SK-N-SH (cell line): ENCODE measurements at regions not wholly inside any gene's neighbourhood (a gene's known extent, or its start where the extent isn't known, plus 50 kb on each side); places are given as distances from the start of the nearest gene placed in this dataset.

Experiments used
- CHD2 ChIP-seq: fragments of 150-350 bp; IDR thresholded peaks from 2 replicates; pipeline ENCODE4 v1.6.1; 2018; ENCODE audit warnings: low read length; ENCODE audit not compliant: partially characterized antibody
- CTCF ChIP-seq: fragments of 200-600 bp; sonication (generic); IDR thresholded peaks from 2 replicates; pipeline ENCODE4 v1.6.1; 2017; ENCODE audit warnings: antibody characterized with exemption, mild to moderate bottlenecking, moderate library complexity
- ELF1 ChIP-seq: IDR thresholded peaks from 2 replicates; pipeline ENCODE4 v1.4.0; 2012
- EP300 ChIP-seq, 2 experiments: IDR thresholded peaks; 2 replicates each; pipeline versions ENCODE4 v1.4.0 to v1.6.1; 2012; ENCODE audit warnings: borderline replicate concordance in 1 of 2, low read depth in 1 of 2, low read length in 1 of 2
- EZH2phosphoT487 ChIP-seq: fragments of 200-600 bp; sonication (generic); IDR thresholded peaks from 2 replicates; pipeline ENCODE4 v1.6.1; 2017; ENCODE audit warnings: low read depth, mixed run types, mild to moderate bottlenecking, antibody characterized with exemption, moderate library complexity, borderline replicate concordance
- FOSL2 ChIP-seq: IDR thresholded peaks from 2 replicates; pipeline ENCODE4 v1.4.0; 2012; ENCODE audit warnings: low read depth, mild to moderate bottlenecking, moderate library complexity, borderline replicate concordance
- GABPA ChIP-seq: IDR thresholded peaks from 2 replicates; pipeline ENCODE4 v1.4.0; 2012; ENCODE audit warnings: low read depth, mild to moderate bottlenecking
- GATA2 ChIP-seq: sonication (generic); formaldehyde crosslinking; IDR thresholded peaks from 2 replicates; pipeline ENCODE4 v1.5.0; 2020; ENCODE audit warnings: mild to moderate bottlenecking, missing genetic modification reagents
- MAX ChIP-seq: IDR thresholded peaks from 2 replicates; pipeline ENCODE4 v1.4.0; 2012; ENCODE audit warnings: low read depth
- POLR2AphosphoS5 ChIP-seq: IDR thresholded peaks from 2 replicates; pipeline ENCODE4 v1.6.1; 2012; ENCODE audit warnings: low read depth, low read length
- RAD21 ChIP-seq: IDR thresholded peaks from 2 replicates; pipeline ENCODE4 v1.6.1; 2012; ENCODE audit warnings: mild to moderate bottlenecking, low read length
- RFX5 ChIP-seq: IDR thresholded peaks from 2 replicates; pipeline ENCODE4 v1.6.1; 2012; ENCODE audit warnings: mild to moderate bottlenecking, improper control_type of control experiment, low read length
- TCF12 ChIP-seq: IDR thresholded peaks from 2 replicates; pipeline ENCODE4 v1.4.0; 2012
- USF1 ChIP-seq: IDR thresholded peaks from 2 replicates; pipeline ENCODE4 v1.4.0; 2012; ENCODE audit warnings: low read depth, borderline replicate concordance

GRCh38 chr2:39550701-39551285 lies 113.7 kb upstream of the MAP4K3 start:
- TF ChIP-seq CTCF (no peak), POLR2AphosphoS5 (no peak), EZH2phosphoT487 (no peak), TCF12 (no peak), GATA2 (CRISPR knock-in tag) (no peak), RFX5 (no peak), USF1 (no peak), CHD2 (no peak), GABPA (no peak), EP300 (IDR thresholded peaks at IDR 0.05; ENCODE audit: borderline replicate concordance in 1 of 2, low read depth in 1 of 2, low read length in 1 of 2) (no peak), ELF1 (no peak), MAX (no peak), RAD21 (no peak), FOSL2 (no peak)
